ENCODE measurements at regions not wholly inside any gene's neighbourhood (a gene's known extent, or its start where the extent isn't known, plus 50 kb on each side); places are given as distances from the start of the nearest gene placed in this dataset.

DNA sequence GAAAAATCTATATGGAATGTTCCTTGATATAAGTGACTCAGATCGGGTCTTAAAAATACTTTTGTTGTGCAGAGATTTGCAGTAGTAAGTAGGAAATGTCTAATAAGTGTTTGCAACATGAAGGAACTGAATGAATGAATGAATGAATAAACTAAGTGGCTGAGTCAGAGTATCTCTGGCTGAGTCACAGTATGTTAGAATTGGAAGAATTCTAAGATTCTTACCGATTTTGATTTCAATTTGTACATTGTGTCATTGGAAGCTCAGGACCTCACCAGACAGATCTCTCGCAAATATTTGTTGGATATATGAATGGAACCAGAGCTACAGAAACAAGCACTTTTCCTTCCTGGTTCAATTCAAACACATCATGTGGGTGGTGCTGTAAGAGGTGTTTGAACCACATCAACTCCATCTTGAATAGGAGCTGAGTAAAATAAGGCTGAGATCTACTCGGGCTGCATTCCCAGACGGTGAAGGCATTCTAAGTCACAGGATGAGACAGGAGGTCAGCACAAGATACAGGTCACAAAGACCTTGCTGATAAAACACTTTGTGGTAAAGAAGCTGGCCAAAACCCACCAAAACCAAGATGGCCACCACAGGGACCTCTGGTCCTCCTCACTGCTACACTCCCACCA is 123.9 kb upstream of the FOXN3 start:
- TF ChIP-seq GATA2 (CRISPR knock-in tag; IDR thresholded peaks at IDR 0.05) (no peak), EP300 (IDR thresholded peaks at IDR 0.05; ENCODE audit: borderline replicate concordance in 1 of 2, low read depth in 1 of 2, low read length in 1 of 2) (no peak), RXRA (IDR thresholded peaks at IDR 0.05; ENCODE audit: borderline replicate concordance, low read depth) (no peak), CTCF (IDR thresholded peaks at IDR 0.05) (no peak), SIN3A (IDR thresholded peaks at IDR 0.05; ENCODE audit: borderline replicate concordance, low read depth, low read length) (no peak), POLR2AphosphoS5 (IDR thresholded peaks at IDR 0.05; ENCODE audit: low read depth, low read length) (no peak), FOSL2 (IDR thresholded peaks at IDR 0.05; ENCODE audit: borderline replicate concordance, low read depth) (peak; percentile 71), TCF12 (IDR thresholded peaks at IDR 0.05) (peak; percentile 11; the same call in 1 of the 2 replicates), NRF1 (IDR thresholded peaks at IDR 0.05; ENCODE audit: low read depth, low read length) (no peak)
- TF ChIP-seq, protein P1, sequence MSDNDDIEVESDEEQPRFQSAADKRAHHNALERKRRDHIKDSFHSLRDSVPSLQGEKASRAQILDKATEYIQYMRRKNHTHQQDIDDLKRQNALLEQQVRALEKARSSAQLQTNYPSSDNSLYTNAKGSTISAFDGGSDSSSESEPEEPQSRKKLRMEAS (IDR thresholded peaks at IDR 0.05; ENCODE audit: low read depth), result no peak; the same call in 1 of the 2 replicates
- TF ChIP-seq, protein P2, sequence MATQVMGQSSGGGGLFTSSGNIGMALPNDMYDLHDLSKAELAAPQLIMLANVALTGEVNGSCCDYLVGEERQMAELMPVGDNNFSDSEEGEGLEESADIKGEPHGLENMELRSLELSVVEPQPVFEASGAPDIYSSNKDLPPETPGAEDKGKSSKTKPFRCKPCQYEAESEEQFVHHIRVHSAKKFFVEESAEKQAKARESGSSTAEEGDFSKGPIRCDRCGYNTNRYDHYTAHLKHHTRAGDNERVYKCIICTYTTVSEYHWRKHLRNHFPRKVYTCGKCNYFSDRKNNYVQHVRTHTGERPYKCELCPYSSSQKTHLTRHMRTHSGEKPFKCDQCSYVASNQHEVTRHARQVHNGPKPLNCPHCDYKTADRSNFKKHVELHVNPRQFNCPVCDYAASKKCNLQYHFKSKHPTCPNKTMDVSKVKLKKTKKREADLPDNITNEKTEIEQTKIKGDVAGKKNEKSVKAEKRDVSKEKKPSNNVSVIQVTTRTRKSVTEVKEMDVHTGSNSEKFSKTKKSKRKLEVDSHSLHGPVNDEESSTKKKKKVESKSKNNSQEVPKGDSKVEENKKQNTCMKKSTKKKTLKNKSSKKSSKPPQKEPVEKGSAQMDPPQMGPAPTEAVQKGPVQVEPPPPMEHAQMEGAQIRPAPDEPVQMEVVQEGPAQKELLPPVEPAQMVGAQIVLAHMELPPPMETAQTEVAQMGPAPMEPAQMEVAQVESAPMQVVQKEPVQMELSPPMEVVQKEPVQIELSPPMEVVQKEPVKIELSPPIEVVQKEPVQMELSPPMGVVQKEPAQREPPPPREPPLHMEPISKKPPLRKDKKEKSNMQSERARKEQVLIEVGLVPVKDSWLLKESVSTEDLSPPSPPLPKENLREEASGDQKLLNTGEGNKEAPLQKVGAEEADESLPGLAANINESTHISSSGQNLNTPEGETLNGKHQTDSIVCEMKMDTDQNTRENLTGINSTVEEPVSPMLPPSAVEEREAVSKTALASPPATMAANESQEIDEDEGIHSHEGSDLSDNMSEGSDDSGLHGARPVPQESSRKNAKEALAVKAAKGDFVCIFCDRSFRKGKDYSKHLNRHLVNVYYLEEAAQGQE (IDR thresholded peaks at IDR 0.05; ENCODE audit: low read depth, low read length), result no peak
